Right cardiac atrium (tissue), 5 donors: ENCODE measurements at regions not wholly inside any gene's neighbourhood (a gene's known extent, or its start where the extent isn't known, plus 50 kb on each side); places are given as distances from the start of the nearest gene placed in this dataset.

Source experiments
- ATAC-seq, 2 donors: fragments of 200-7000 bp; cut with Tn5 transposase; one replicate each; pipeline versions ENCODE4 v1.8.0 to v1.9.1; 2020; ENCODE audit warnings: moderate library complexity in 2 of 2, mild to moderate bottlenecking in 1 of 2
- DNase-seq, 3 donors: peaks; one replicate each; pipeline ENCODE4 v3.0.0-alpha.2; 2020
- H3K27ac ChIP-seq: one replicate; pipeline ENCODE4 v1.5.1; 2013; ENCODE audit warnings: mild to moderate bottlenecking, low read length, control low read depth, moderate library complexity
- H3K27me3 ChIP-seq: one replicate; pipeline ENCODE4 v1.6.1; 2013; ENCODE audit not compliant: control insufficient read depth, insufficient read depth
- H3K4me1 ChIP-seq: one replicate; pipeline ENCODE4 v1.6.1; 2013; ENCODE audit warnings: low read length; ENCODE audit not compliant: control insufficient read depth, insufficient read depth
- H3K4me3 ChIP-seq: one replicate; pipeline ENCODE4 v1.5.1; 2013; ENCODE audit warnings: low read length, control low read depth
- H3K9me3 ChIP-seq: one replicate; pipeline ENCODE4 v1.6.1; 2013; ENCODE audit warnings: low read length; ENCODE audit not compliant: control insufficient read depth
- WGBS: extraction: QIAGEN DNeasy Blood & Tissue Kit; methylation state at CpG from one replicate; pipeline ENCODE4 v1.1.7; 2013; 5-methylcytosine and 5-hydroxymethylcytosine counted together
- intact Hi-C, 4 donors: fragments of 100-400 bp; cut with DNase I; formaldehyde crosslinking; loops; one replicate each; pipeline versions ENCODE4 v1.11.0 to v1.14.0; 2022 to 2023
- donor health status: healthy with polysubstance abuse.
- donor health status: DM: no; HTN: yes; CAD: no.
- donor health status: DM: no; HTN: no; CAD: no.
- donor health status: DM: no; HTN: yes; CAD: no; lungs with severe emphysema.
- donor health status: DM: yes; HTN: yes; CAD: no.

DNA sequence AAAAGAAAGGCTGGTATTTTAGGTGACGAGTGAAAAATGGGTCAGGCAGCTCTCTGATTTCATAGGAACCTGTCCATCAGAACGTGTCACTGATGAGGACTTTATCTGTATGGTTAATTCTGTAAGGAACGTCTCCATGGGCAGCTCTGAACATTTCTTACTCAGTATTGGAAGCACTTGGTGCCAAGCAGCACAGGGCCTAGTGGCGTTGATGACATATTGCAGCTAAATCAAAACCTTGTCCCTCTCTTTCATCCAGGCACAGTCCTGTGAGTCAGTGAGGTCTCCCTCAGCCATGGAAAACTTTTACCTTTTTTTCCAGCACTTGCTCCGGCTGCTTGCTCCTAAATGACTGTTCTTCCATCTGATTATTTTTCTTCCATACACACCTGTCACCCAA lies 301.9 kb downstream of the DHX15 start:
- H3K9me3 ChIP-seq = no peaks in the 10 kb centered on the region
- DNase-seq = no peak
- WGBS = 59% methylated on average over 5 of the region's 5 CpGs
- no peak overlapping the region for H3K27ac ChIP-seq
- no peak overlapping the region for H3K4me3 ChIP-seq
- no peaks in the 10 kb centered on the region for H3K4me1 ChIP-seq
- peak in 1 of 2 donors; percentile 54 for ATAC-seq
- intact Hi-C loops = no loop called here
- H3K27me3 ChIP-seq = no peaks in the 10 kb centered on the region

DNA sequence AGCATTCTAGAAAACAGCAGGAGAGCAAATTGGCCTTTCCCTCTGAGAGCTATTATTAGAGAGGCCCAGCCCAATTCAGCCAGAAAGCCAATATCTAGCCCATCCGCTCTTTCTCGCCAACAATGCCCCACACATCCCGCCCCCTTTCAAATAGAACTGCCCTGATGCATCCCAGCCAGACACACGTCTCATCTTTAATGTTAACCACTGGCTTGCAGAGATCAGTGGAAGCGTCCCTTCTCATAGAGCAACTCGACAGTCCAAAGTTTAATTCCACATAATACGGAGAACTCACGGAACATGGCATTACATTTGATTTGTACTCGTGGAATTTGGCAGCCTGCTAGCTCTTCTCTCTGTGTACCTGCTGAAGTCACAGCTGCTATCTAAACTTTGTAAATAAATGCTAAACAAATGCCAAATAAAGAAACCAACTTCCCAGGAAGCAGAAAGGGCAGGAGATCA lies 304.4 kb downstream of the DHX15 start:
- DNase-seq (peak in 1 of 3 donors; percentile 35), ATAC-seq (peak; percentile 61 to 69)
- Histone ChIP-seq H3K9me3 (no peaks in the 10 kb centered on the region), H3K4me3 (no peak overlapping the region), H3K27me3 (no peaks in the 10 kb centered on the region), H3K27ac (peak overlapping the region; percentile 80), H3K4me1 (no peaks in the 10 kb centered on the region)
- intact Hi-C loops = no loop called here
- WGBS = 54% methylated on average over 9 of the region's 9 CpGs

DNA sequence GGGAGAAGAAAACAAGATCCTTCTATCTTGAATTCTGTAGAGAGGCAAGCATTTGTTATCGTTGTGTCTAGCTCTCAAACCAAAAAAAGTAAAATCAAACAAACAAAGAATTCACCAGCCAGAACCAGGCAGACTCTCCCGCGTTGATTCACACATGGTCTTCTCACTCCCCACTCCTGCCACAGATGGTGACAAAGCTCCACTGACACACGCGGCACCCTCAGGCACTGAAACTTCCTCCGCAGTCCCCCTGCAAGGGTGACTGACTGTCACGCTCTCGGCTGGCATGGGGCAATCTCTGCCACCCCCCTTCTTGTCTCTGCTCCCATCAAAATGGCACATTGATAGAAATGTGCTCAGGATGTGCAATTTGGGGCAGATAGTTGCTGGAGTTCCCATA lies 304.9 kb downstream of the DHX15 start:
- no peaks in the 10 kb centered on the region for H3K27me3 ChIP-seq
- peak; percentile 65 to 72 for ATAC-seq
- WGBS = 58% methylated on average over 8 of the region's 8 CpGs
- intact Hi-C loops = no loop called here
- H3K9me3 ChIP-seq = no peaks in the 10 kb centered on the region
- H3K4me3 ChIP-seq = no peak overlapping the region
- H3K27ac ChIP-seq = peak overlapping the region; percentile 80
- peak in 1 of 3 donors; percentile 50 for DNase-seq
- H3K4me1 ChIP-seq = no peaks in the 10 kb centered on the region

DNA sequence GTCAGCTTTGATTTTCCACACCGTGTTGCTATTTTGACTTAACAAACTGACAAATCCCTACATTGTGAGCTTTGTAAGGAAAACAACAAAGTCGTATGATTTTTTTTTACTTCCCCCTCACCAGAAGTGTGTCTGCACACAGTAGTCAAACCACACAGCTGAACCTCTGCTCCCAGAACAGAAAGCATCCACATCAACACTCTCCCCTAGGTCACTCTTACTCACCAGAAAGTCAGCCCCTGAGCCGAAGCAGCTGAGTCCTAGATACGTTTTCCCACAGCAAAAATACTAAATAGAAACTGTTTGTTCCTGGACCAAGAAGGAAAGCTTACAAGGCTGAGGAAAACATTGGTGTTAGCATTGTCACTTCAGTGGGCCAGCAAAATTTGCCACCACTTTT lies 305.7 kb downstream of the DHX15 start:
- no peaks in the 10 kb centered on the region for H3K27me3 ChIP-seq
- intact Hi-C loops = no loop called here
- H3K9me3 ChIP-seq = no peaks in the 10 kb centered on the region
- no peak for DNase-seq
- 56% methylated on average over 4 of the region's 4 CpGs for WGBS
- no peak overlapping the region for H3K27ac ChIP-seq
- H3K4me3 ChIP-seq = no peak overlapping the region
- no peak for ATAC-seq
- H3K4me1 ChIP-seq = no peaks in the 10 kb centered on the region

DNA sequence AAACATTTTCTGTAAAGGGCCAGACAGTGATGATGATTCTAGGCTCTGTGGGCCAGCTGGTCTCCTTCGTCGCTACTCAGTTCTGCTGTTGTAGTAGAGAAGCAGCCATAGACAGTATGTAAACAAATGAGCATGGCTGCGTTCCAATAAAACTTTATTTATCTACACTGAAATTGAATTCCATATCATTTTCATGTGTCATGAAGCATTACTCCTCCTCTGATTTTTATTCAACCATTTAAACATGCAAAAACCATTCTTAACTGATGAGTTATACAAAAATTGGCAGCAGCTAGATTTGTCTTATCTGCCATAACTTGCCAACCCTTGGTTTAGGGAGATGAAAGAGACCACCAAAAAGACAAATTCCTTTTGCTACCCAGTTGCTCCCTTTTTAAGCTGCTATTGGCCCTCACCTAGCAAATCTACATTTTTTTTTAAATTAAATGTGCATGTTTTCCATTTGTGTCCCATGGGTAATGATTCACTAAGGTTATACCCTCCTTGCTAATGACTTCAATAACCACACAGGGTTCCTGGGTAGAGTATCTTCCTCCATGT lies 309.9 kb downstream of the DHX15 start:
- H3K4me3 ChIP-seq = no peak overlapping the region
- H3K4me1 ChIP-seq = no peaks in the 10 kb centered on the region
- WGBS = 76% methylated on average over 3 of the region's 3 CpGs
- H3K27me3 ChIP-seq = no peaks in the 10 kb centered on the region
- DNase-seq = no peak
- intact Hi-C loops = no loop called here
- no peaks in the 10 kb centered on the region for H3K9me3 ChIP-seq
- ATAC-seq = no peak
- H3K27ac ChIP-seq = no peak overlapping the region

DNA sequence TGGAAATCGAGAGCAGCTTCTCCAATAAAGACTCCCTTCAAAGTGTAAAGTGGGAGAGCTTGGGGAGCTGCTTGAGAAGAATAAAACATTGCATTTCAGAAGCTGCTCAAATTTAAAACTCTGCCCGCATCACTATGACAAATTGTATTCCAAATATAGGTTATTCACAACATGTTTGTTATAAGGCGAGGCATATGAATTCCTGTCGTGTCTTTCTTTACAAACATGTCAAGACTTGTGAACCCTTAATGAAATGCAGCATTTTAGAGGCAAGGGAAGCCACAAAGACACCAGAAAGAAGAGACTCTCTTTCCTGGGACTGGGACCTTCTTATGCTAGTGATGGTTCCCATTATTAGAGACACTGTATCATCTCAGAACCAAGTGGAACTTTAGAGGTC lies 311.2 kb downstream of the DHX15 start:
- no peaks in the 10 kb centered on the region for H3K9me3 ChIP-seq
- intact Hi-C loops = no loop called here
- WGBS = 85% methylated on average over 4 of the region's 4 CpGs
- no peak overlapping the region for H3K27ac ChIP-seq
- no peaks in the 10 kb centered on the region for H3K4me1 ChIP-seq
- DNase-seq (no peak), ATAC-seq (no peak)
- H3K4me3 ChIP-seq = no peak overlapping the region
- H3K27me3 ChIP-seq = no peaks in the 10 kb centered on the region

DNA sequence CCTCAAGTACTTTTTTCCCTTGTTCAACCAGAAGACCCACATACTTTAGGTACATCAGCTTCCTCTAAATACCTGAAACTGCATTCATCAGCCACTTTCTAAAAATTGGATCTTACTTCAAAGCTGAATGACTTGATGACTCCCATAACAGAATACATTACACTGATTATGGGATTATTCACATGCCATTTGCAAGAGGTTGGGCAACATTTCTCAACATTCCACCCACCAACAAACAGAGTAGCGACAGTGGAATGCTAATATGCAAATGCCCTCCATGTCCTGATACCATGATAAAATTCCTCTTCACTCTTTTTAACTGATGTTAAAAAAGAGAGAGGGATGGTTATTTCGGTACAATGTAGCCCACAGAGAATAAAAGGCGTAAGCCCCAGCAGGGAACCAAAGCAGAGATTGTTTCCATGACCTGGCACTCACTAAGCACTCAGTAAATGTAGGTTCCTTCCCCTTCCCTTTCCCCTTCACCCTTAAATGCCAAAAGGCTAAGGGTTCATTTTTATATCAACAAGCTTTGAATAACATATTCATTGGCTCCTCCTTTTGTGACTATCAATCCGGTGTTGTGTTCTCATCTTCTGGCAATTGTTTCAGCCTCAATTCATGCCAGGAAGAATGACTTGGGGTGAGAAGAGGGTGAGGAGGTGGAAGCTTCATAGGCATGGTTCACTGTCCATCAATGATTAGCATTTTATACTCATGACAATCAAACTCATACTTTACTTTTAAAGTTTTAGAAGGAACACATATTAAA lies 317.2 kb downstream of the DHX15 start:
- no peaks in the 10 kb centered on the region for H3K4me1 ChIP-seq
- no peaks in the 10 kb centered on the region for H3K9me3 ChIP-seq
- H3K27me3 ChIP-seq = no peaks in the 10 kb centered on the region
- WGBS = 64% methylated on average over 4 of the region's 4 CpGs
- DNase-seq (no peak), ATAC-seq (no peak)
- no peak overlapping the region for H3K4me3 ChIP-seq
- intact Hi-C loops = no loop called here
- no peak overlapping the region for H3K27ac ChIP-seq

DNA sequence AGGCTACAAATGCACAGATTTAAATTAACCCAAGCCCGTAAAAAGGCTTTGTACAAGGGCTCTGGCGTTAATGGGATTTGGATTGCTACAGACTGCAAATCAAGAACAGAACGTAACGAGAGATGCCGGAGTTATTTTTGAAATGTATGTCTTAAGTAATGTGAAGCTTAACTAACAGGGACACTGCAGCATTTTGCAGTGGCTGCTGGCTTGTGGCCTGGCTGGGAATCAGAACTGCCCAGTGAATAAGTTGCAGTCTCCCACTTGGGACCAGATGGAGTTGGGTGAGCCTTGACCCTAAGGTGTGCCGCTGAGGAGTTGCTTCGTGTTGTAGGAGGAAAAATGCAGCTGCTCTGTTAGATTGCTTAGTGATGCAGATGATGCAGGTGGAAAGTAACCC lies 318.4 kb downstream of the DHX15 start:
- intact Hi-C loops = no loop called here
- no peak overlapping the region for H3K4me3 ChIP-seq
- ATAC-seq (no peak), DNase-seq (no peak)
- 68% methylated on average over 7 of the region's 7 CpGs for WGBS
- H3K9me3 ChIP-seq = no peaks in the 10 kb centered on the region
- peaks cover 3% of the 10 kb centered on the region for H3K4me1 ChIP-seq
- no peak overlapping the region for H3K27ac ChIP-seq
- H3K27me3 ChIP-seq = no peaks in the 10 kb centered on the region

DNA sequence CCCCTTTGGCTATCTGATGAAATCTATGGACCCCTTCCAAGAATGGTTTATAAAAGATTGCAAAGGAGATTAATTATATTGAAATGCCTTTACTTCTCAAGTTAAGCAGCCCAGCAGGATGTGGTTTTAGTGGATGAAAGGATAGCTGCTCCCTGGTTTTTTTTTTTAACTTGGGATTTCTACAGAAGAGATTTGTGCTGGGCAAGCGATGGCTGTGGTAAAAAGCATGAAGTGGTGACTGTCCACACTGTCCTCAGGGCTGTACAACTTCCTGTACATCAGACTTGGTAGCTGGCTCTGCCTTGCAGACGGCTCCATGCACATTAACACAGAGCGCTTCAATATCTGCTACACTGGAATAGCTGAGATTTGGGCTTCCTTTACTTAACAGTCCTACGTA lies 321.7 kb downstream of the DHX15 start:
- Histone ChIP-seq H3K4me1 (peaks cover 5% of the 10 kb centered on the region), H3K27ac (no peak overlapping the region), H3K9me3 (no peaks in the 10 kb centered on the region), H3K4me3 (no peak overlapping the region), H3K27me3 (no peaks in the 10 kb centered on the region)
- ATAC-seq = no peak
- intact Hi-C loops = no loop called here
- 69% methylated on average over 4 of the region's 4 CpGs for WGBS
- DNase-seq = no peak

DNA sequence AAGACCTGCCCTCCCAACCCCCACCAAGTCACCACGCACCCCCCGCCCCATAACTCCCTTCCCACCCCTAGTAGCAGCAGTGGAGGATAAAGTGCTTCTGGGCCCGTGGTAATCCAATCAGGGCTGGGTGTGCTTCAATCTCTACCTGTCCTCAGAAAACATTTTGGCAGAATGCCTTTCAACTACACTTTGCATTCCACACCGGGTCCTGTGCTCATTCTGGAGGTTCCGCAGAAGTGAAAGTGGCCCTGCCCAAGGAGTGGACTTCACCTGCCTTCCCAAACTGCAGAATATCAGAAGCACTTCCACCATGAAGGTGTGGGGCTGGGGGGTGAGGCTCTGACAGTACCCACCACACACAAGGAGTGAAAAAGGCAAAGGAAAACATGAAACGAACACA lies 322.3 kb downstream of the DHX15 start:
- Histone ChIP-seq H3K9me3 (no peaks in the 10 kb centered on the region), H3K4me1 (peaks cover 5% of the 10 kb centered on the region), H3K4me3 (no peak overlapping the region), H3K27me3 (no peaks in the 10 kb centered on the region), H3K27ac (no peak overlapping the region)
- intact Hi-C loops = no loop called here
- DNase-seq = no peak
- peak in 1 of 2 donors; percentile 47 for ATAC-seq
- WGBS = 38% methylated on average over 6 of the region's 6 CpGs

DNA sequence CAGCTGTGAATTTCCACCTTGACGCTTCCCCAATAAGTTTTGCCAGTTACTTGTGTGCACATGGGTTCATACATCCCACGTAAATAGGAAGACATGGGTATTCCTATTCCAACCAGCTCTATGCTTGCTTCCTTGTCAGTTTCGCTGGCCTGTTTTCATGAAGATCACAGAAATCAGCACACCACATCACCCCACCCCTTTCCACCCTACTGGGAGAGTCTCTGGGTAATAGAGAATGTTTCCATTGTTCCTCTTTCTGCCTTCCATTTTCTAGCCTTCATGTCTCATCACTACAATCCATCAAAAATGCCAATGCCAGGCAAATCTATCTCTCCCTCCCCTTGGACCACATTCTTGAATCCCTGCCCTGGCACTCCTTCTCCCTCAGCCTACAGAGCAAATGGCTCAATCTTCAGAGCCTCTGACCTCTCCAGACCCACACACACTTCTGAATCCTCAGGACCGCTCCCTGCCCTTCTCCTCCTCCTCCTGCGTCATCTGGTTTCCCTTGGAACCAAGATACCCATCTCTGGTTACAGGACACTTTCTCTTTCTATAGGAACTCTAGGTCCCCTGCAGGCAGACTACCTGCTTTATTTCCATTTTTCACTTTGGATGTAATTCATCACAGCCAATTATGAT lies 323.3 kb downstream of the DHX15 start:
- 73% methylated on average over 5 of the region's 5 CpGs for WGBS
- no peak overlapping the region for H3K4me3 ChIP-seq
- no peak for DNase-seq
- H3K27ac ChIP-seq = no peak overlapping the region
- peaks cover 5% of the 10 kb centered on the region for H3K4me1 ChIP-seq
- intact Hi-C loops = no loop called here
- no peaks in the 10 kb centered on the region for H3K27me3 ChIP-seq
- peak; percentile 44 to 47 for ATAC-seq
- H3K9me3 ChIP-seq = no peaks in the 10 kb centered on the region
